HFFc6 (cell line): ENCODE measurements at regions not wholly inside any gene's neighbourhood (a gene's known extent, or its start where the extent isn't known, plus 50 kb on each side); places are given as distances from the start of the nearest gene placed in this dataset.

Experiments
- DNase-seq: peaks from one replicate; pipeline ENCODE4 v3.0.0-alpha.2; 2018
- H3K27ac Mint-ChIP-seq: 2 replicates; pipeline ENCODE4 v1.8.0; 2020; ENCODE audit warnings: mild to moderate bottlenecking, mixed read lengths
- H3K27me3 Mint-ChIP-seq: 2 replicates; pipeline ENCODE4 v1.8.0; 2021; ENCODE audit warnings: mild to moderate bottlenecking, moderate library complexity, mixed read lengths; ENCODE audit not compliant: insufficient read depth
- H3K36me3 Mint-ChIP-seq: 2 replicates; pipeline ENCODE4 v1.8.0; 2021; ENCODE audit warnings: low read depth, mixed read lengths
- H3K4me1 Mint-ChIP-seq: 2 replicates; pipeline ENCODE4 v1.8.0; 2020; ENCODE audit warnings: low read depth, mixed read lengths
- H3K4me3 Mint-ChIP-seq: 2 replicates; pipeline ENCODE4 v1.8.0; 2020; ENCODE audit warnings: mild to moderate bottlenecking, moderate library complexity, mixed read lengths
- H3K9me3 Mint-ChIP-seq: 2 replicates; pipeline ENCODE4 v1.8.0; 2020; ENCODE audit warnings: mild to moderate bottlenecking, mixed read lengths
- CTCF ChIP-seq: fragments of 200-600 bp; sonication (generic); IDR thresholded peaks from 2 replicates; pipeline ENCODE4 v1.5.0; 2021; ENCODE audit warnings: antibody characterized with exemption, mild to moderate bottlenecking

- Mint-ChIP-seq H3K4me3 (no peak overlapping the region), H3K27ac (no peak overlapping the region; the same call in 1 of the 2 replicates), H3K4me1 (peaks cover 10% of the 10 kb centered on the region), H3K27me3 (peaks cover 2% of the 10 kb centered on the region; the same call in 1 of the 2 replicates), H3K9me3 (peaks cover 8% of the 10 kb centered on the region; the same call in 1 of the 2 replicates), H3K36me3 (peaks cover 20% of the 10 kb centered on the region)
- TF ChIP-seq CTCF: no peak
- peak; percentile 59 for DNase-seq
Observed at GRCh38 chr4:152220201-152220666, 315.7 kb downstream of the FBXW7 start.

GRCh38 chr4:152218576-152218975 lies 317.3 kb downstream of the FBXW7 start:
- no peak overlapping the region for H3K27ac Mint-ChIP-seq
- DNase-seq: no peak
- peaks cover 10% of the 10 kb centered on the region for H3K4me1 Mint-ChIP-seq
- peaks cover 2% of the 10 kb centered on the region; the same call in 1 of the 2 replicates for H3K27me3 Mint-ChIP-seq
- TF ChIP-seq CTCF: no peak
- peaks cover 21% of the 10 kb centered on the region for H3K36me3 Mint-ChIP-seq
- no peak overlapping the region for H3K4me3 Mint-ChIP-seq
- H3K9me3 Mint-ChIP-seq: peaks cover 12% of the 10 kb centered on the region; the same call in 1 of the 2 replicates

- Mint-ChIP-seq H3K4me3 (no peak overlapping the region), H3K27ac (no peak overlapping the region), H3K36me3 (peaks cover 17% of the 10 kb centered on the region; the same call in 1 of the 2 replicates), H3K4me1 (peaks cover 10% of the 10 kb centered on the region), H3K27me3 (peaks cover 4% of the 10 kb centered on the region; the same call in 1 of the 2 replicates), H3K9me3 (peaks cover 12% of the 10 kb centered on the region; the same call in 1 of the 2 replicates)
- DNase-seq: no peak
- no peak for TF ChIP-seq CTCF
Observed at GRCh38 chr4:152217896-152218295, 318.0 kb downstream of the FBXW7 start.

- TF ChIP-seq CTCF: no peak
- Mint-ChIP-seq H3K27me3 (peaks cover 5% of the 10 kb centered on the region), H3K27ac (no peak overlapping the region), H3K9me3 (peaks cover 12% of the 10 kb centered on the region; the same call in 1 of the 2 replicates), H3K36me3 (peaks cover 11% of the 10 kb centered on the region; the same call in 1 of the 2 replicates), H3K4me1 (peaks cover 10% of the 10 kb centered on the region; the same call in 1 of the 2 replicates), H3K4me3 (no peak overlapping the region)
- DNase-seq: no peak
Observed at GRCh38 chr4:152211936-152212653, 323.8 kb downstream of the FBXW7 start.

GRCh38 chr4:152209772-152210493 lies 326.0 kb downstream of the FBXW7 start:
- H3K4me3 Mint-ChIP-seq: no peak overlapping the region
- peaks cover 1% of the 10 kb centered on the region; the same call in 1 of the 2 replicates for H3K9me3 Mint-ChIP-seq
- H3K36me3 Mint-ChIP-seq: 0 out of 2 replicates have a peak, but pooled peaks cover 1% of the 10 kb centered on the region
- TF ChIP-seq CTCF: no peak
- no peak for DNase-seq
- H3K27me3 Mint-ChIP-seq: peaks cover 8% of the 10 kb centered on the region
- H3K27ac Mint-ChIP-seq: no peak overlapping the region
- peaks cover 17% of the 10 kb centered on the region; the same call in 1 of the 2 replicates for H3K4me1 Mint-ChIP-seq
